CD14-positive monocyte (primary cell): ENCODE measurements at regions not wholly inside any gene's neighbourhood (a gene's known extent, or its start where the extent isn't known, plus 50 kb on each side); places are given as distances from the start of the nearest gene placed in this dataset.

Experiments used
- DNase-seq, 3 donors: peaks; one replicate each; pipeline ENCODE4 v3.0.0-alpha.2; 2011 to 2022
- H2AFZ ChIP-seq: 2 replicates; pipeline ENCODE4 v1.6.0; 2012; ENCODE audit warnings: mild to moderate bottlenecking, low read depth, low read length, inconsistent platforms; ENCODE audit not compliant: insufficient read depth, poor library complexity, severe bottlenecking
- H3K27ac ChIP-seq, 2 donors: 1 replicate in 1 of 2; 2 replicates in 1 of 2; pipeline ENCODE4 v1.5.1; 2012 to 2013; ENCODE audit warnings: low read length in 2 of 2, control low read depth in 1 of 2, inconsistent platforms in 1 of 2, low read depth in 1 of 2, mild to moderate bottlenecking in 1 of 2
- H3K27me3 ChIP-seq, 2 donors: one replicate each; pipeline versions ENCODE4 v1.6.0 to v1.6.1; 2011 to 2013; ENCODE audit warnings: low read length in 2 of 2; ENCODE audit not compliant: control insufficient read depth in 2 of 2, insufficient read depth in 2 of 2
- H3K36me3 ChIP-seq, 2 donors: replicated peaks in 1 of 2; 1 replicate in 1 of 2; 2 replicates in 1 of 2; pipeline versions ENCODE4 v1.5.1 to v1.6.1; 2012 to 2013; ENCODE audit warnings: low read length in 2 of 2, control low read depth in 1 of 2, inconsistent platforms in 1 of 2, mild to moderate bottlenecking in 1 of 2; ENCODE audit not compliant: insufficient read depth in 2 of 2, control insufficient read depth in 1 of 2
- H3K4me1 ChIP-seq, 2 donors: 1 replicate in 1 of 2; 2 replicates in 1 of 2; pipeline versions ENCODE4 v1.5.1 to v1.6.1; 2012 to 2013; ENCODE audit warnings: low read length in 2 of 2, control low read depth in 1 of 2, inconsistent platforms in 1 of 2, mild to moderate bottlenecking in 1 of 2, moderate library complexity in 1 of 2; ENCODE audit not compliant: insufficient read depth in 2 of 2, control insufficient read depth in 1 of 2
- H3K4me2 ChIP-seq: replicated peaks from 2 replicates; pipeline ENCODE3; 2012; ENCODE audit warnings: low read length, moderate library complexity, mild to moderate bottlenecking; ENCODE audit not compliant: poor library complexity, severe bottlenecking; ENCODE audit errors: extremely low read depth
- H3K4me3 ChIP-seq, 3 experiments: fragments of 200-600 bp in 1 of 3; sonication (generic) in 1 of 3; replicated peaks in 1 of 3; 1 replicate in 2 of 3; 2 replicates in 1 of 3; pipeline ENCODE4 v1.5.1; 2011 to 2013; ENCODE audit warnings: low read length in 3 of 3, mild to moderate bottlenecking in 3 of 3, control low read depth in 2 of 3, low read depth in 2 of 3, inconsistent platforms in 1 of 3, moderate library complexity in 1 of 3
- H3K79me2 ChIP-seq: 2 replicates; pipeline ENCODE4 v1.6.0; 2012; ENCODE audit warnings: mild to moderate bottlenecking, control low read depth, inconsistent platforms, low read length, moderate library complexity; ENCODE audit not compliant: insufficient read depth
- H3K9ac ChIP-seq: 2 replicates; pipeline ENCODE4 v1.6.0; 2017; ENCODE audit warnings: low read length, mild to moderate bottlenecking; ENCODE audit not compliant: insufficient read depth, poor library complexity, severe bottlenecking
- H3K9me3 ChIP-seq, 2 donors: replicated peaks in 1 of 2; 1 replicate in 1 of 2; 2 replicates in 1 of 2; pipeline versions ENCODE4 v1.5.1 to v1.6.1; 2012 to 2013; ENCODE audit warnings: low read length in 2 of 2, control low read depth in 1 of 2; ENCODE audit not compliant: control insufficient read depth in 1 of 2, insufficient read depth in 1 of 2
- H4K20me1 ChIP-seq: 2 replicates; pipeline ENCODE4 v1.6.0; 2012; ENCODE audit warnings: mild to moderate bottlenecking, low read length, control low read depth, moderate library complexity; ENCODE audit not compliant: insufficient read depth
- H3K27ac Mint-ChIP-seq, 7 donors: one replicate each; pipeline ENCODE4 v1.8.0; 2020; ENCODE audit warnings: mild to moderate bottlenecking in 7 of 7, mixed read lengths in 7 of 7, moderate library complexity in 6 of 7, inconsistent platforms in 2 of 7
- H3K27me3 Mint-ChIP-seq, 3 donors: one replicate each; pipeline ENCODE4 v1.8.0; 2021 to 2022; ENCODE audit warnings: low read depth in 3 of 3, mild to moderate bottlenecking in 3 of 3, mixed read lengths in 3 of 3, moderate library complexity in 3 of 3, inconsistent platforms in 1 of 3
- H3K36me3 Mint-ChIP-seq, 2 donors: one replicate each; pipeline ENCODE4 v1.8.0; 2020; ENCODE audit warnings: mixed read lengths in 2 of 2, inconsistent platforms in 1 of 2, mild to moderate bottlenecking in 1 of 2
- H3K4me1 Mint-ChIP-seq: one replicate; pipeline ENCODE4 v1.8.0; 2020; ENCODE audit warnings: mild to moderate bottlenecking, mixed read lengths
- H3K4me3 Mint-ChIP-seq, 2 donors: one replicate each; pipeline ENCODE4 v1.8.0; 2020; ENCODE audit warnings: mild to moderate bottlenecking in 2 of 2, mixed read lengths in 2 of 2, moderate library complexity in 1 of 2
- H3K9me3 Mint-ChIP-seq, 7 donors: one replicate each; pipeline ENCODE4 v1.8.0; 2020 to 2022; ENCODE audit warnings: mixed read lengths in 7 of 7, mild to moderate bottlenecking in 6 of 7, moderate library complexity in 6 of 7, inconsistent platforms in 2 of 7
- CTCF ChIP-seq: fragments of 200-600 bp; IDR thresholded peaks from one replicate; pipeline ENCODE4 v1.8.0; 2022; ENCODE audit warnings: antibody characterized with exemption, mild to moderate bottlenecking
- WGBS: methylation state at CpG from one replicate; pipeline ENCODE4 v1.1.5; 2013; ENCODE audit warnings: missing lambda C conversion rate; ENCODE audit not compliant: insufficient coverage; 5-methylcytosine and 5-hydroxymethylcytosine counted together
- intact Hi-C, 2 donors: fragments of 100-400 bp; cut with micrococcal nuclease; formaldehyde crosslinking; loops; one replicate each; pipeline versions ENCODE4 v1.15.0 to v1.15.1; 2023

- DNase-seq, result no peak
- no peak overlapping the region for H3K4me2 ChIP-seq
- Mint-ChIP-seq H3K27ac (no peak overlapping the region), H3K27me3 (no peaks in the 10 kb centered on the region), H3K4me3 (no peak overlapping the region), H3K9me3 (peaks cover 0 to 3% (median 0%) of the 10 kb centered on the region in 7 donors), H3K36me3 (no peaks in the 10 kb centered on the region), H3K4me1 (peaks cover 3% of the 10 kb centered on the region)
- no peaks in the 10 kb centered on the region for H3K27me3 ChIP-seq
- no peak overlapping the region for H3K9ac ChIP-seq
- TF ChIP-seq CTCF, result no peak
- H3K36me3 ChIP-seq, result no peaks in the 10 kb centered on the region
- no peaks in the 10 kb centered on the region for H4K20me1 ChIP-seq
- intact Hi-C loops, result no loop called here
- no peak overlapping the region for H3K27ac ChIP-seq
- H3K4me3 ChIP-seq, result no peak overlapping the region
- H3K79me2 ChIP-seq, result no peaks in the 10 kb centered on the region
- H3K4me1 ChIP-seq, result no peaks in the 10 kb centered on the region
- no peak overlapping the region for H2AFZ ChIP-seq
- no peaks in the 10 kb centered on the region for H3K9me3 ChIP-seq
- WGBS, result 0% methylated on average over 2 of the region's 3 CpGs
These were observed 200.2 kb downstream of the SMARCA1 start for GRCh38 chrX:129323115-129323514.

- Histone ChIP-seq H3K4me2 (no peak overlapping the region), H2AFZ (no peak overlapping the region), H3K4me3 (no peak overlapping the region), H3K4me1 (no peaks in the 10 kb centered on the region), H3K9ac (no peak overlapping the region), H3K9me3 (no peaks in the 10 kb centered on the region), H3K79me2 (no peaks in the 10 kb centered on the region), H3K36me3 (no peaks in the 10 kb centered on the region), H3K27me3 (no peaks in the 10 kb centered on the region), H3K27ac (no peak overlapping the region), H4K20me1 (no peaks in the 10 kb centered on the region)
- Mint-ChIP-seq H3K36me3 (no peaks in the 10 kb centered on the region), H3K4me3 (no peak overlapping the region), H3K27ac (no peak overlapping the region), H3K4me1 (peaks cover 3% of the 10 kb centered on the region), H3K9me3 (no peaks in the 10 kb centered on the region), H3K27me3 (peaks cover 0 to 2% (median 1%) of the 10 kb centered on the region in 3 donors)
- no peak for DNase-seq
- intact Hi-C loops, result no loop called here
- WGBS, result no CpG with 5 or more reads among the region's 1 CpG
- peak; percentile 19 for TF ChIP-seq CTCF
These were observed 204.9 kb downstream of the SMARCA1 start for GRCh38 chrX:129318375-129318774.
